CD4-positive, alpha-beta T cell treated with Interleukin-2 at 100 ng/mL for 4 hours (primary cell): ENCODE measurements at regions not wholly inside any gene's neighbourhood (a gene's known extent, or its start where the extent isn't known, plus 50 kb on each side); places are given as distances from the start of the nearest gene placed in this dataset.

Experiments used
- DNase-seq: peaks from one replicate; pipeline ENCODE4 v3.0.0-alpha.2; 2020; ENCODE audit warnings: low spot score

DNA sequence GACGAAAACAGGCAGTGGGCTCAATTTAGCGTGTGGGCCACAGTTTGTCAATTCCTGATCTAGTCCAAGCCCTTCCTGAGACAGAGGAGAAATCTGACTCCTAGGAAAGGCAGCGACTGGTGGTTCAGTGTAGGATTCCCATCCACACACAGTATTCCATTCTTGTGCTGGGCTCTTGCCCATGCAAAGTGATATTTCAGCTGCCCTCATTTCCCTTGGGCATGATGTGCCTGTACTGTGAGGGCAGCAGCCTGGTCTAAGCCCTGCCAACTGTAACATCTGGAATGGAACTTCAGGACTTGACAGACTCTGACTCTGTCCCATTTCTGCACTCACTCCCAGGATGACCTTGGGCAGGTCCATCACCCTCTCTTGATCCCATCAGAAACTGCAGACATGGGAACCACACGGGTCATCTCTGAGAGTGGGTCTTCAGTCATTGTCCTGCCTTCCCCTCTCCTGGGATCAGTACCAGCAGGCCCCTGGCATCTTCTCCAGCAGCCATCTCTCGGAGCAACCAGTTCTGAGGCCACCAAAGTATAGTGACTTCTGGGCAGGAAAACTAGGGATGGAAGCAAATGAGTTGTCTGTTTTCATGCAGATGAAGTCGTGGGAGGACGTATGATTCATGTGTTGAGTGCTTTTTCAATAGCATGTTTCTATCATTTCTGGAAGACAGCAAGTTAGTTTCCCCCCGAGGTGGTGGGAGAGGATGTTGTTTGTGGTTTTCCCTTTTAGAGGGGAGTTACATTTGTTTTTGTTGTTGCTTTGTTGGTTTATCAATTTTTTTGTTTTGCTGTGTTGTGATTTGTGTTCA is 54.2 kb upstream of the BCL2L14 start:
- DNase-seq = no peak

DNA sequence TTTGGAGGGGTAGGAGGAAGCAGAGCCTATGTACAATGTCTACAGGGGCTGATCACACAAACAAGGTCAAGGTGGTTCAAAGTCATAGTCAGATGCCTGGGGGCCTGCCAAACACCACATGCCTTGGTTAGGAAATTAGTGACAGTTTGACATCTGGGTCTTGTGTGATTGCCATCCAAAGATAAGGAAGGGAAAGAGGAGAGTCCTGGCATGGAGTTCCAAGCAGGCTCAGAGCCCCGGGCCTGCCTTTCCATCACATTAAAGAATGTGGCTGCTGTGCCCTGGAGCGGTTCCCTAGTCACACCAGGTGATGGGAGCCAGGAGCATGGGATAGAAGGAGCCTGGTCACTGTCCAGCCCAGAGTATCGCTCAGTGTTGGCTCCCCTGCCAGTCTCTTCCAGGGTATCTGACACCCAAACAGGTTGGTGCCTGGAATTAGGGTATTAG is 53.6 kb upstream of the BCL2L14 start:
- no peak for DNase-seq

DNA sequence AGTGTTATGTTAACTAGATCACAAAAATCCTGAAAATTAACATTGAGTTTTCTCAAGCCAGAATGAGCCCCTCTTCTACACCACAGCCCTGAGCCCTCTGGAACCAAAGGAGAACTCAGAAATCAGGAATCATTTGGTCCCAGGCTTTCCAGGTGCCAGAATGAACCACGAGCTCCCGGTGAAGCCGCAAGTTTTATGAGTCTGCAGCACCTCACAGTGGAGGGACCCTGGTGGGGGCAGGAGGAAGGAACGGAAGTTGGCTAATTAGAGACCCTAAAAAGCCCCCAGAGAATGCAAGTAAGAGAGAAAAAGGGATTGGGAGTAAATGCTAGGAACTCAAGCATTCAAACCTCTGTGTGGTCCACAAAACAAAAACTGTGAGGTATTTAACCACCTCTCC is 52.9 kb upstream of the BCL2L14 start:
- no peak for DNase-seq

DNA sequence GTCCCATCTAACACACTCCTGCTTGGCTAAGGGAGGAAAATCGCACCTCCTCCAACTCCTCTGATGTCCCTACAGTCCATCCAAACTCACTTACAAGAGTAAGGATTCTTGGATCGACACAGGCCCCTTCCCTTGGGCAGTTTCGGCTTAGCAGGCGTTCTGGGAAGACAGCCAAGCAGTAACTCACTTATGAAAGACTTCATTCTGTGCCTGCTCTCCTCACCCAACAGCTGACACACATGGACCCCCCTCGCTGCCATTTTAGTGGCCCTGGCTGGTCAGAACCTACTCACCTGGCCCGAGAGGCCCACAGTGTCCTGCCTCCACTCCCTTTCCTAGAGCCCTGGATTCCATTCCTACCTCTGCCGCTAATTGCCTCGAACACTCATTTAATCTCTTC is 52.3 kb upstream of the BCL2L14 start:
- no peak for DNase-seq

DNA sequence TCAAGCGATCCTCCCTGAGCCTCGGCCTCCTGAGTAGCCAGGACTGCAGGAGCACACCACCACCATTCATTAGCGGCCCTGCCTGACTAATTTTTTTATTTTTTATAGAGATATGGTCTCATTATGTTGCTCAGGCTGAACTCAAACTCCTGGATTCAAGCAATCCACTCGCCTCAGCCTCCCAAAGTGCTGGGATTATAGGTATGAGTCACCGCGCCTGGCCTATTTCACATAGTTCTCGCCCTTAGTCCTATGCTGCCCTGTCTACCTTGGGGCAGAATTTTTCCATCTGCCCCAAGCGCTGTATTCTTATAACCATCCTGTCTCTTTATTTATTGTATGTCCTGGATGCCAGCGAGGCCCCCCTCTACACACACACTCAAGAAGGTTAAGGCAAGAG is 50.9 kb upstream of the BCL2L14 start:
- no peak for DNase-seq

DNA sequence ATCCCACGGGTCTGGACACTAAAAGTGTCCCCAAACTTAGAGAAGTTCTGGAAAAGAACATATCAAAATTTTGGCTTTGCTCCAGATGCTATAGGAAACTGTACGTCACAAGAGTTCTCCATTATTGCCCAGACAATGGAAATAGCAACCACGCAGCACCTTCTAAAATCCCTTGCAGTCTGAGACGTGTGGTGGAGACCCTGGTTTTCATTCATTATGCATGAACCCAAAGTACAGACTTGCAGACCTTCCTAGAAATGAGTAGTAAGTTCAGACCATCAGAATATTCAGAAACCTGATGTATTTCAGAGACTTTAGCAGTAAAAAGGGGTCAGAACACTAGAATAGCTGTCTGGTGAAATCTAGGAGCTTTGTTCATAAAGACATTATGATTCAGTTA is 50.0 kb upstream of the BCL2L14 start:
- no peak for DNase-seq
